ENCODE measurements at regions not wholly inside any gene's neighbourhood (a gene's known extent, or its start where the extent isn't known, plus 50 kb on each side); places are given as distances from the start of the nearest gene placed in this dataset.
"Not testable (repeated sequence)": the region's sequence is repeated elsewhere in the genome, so short reads cannot be mapped to it uniquely, and the experiment has no call there.

DNA sequence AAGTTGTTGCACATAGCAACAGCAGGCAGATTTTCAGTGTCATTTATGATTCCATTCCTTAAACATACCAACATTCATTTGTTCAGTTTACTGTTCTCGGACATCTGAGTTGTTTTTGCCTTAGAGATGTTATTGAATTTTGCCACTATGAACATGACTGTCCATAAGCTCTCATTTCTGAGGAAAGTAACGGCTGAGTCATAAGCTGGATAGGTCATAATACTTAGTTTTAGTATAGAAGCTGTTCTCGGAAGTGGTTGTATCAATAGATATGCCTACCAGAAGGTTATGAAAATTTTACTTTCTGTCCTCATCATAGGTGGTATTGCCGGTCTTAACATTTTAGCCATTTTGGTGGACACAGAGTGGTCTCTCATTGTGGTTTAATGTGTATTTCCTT is 157.1 kb upstream of the CLNK start:
- no peak for DNase-seq (ENCODE audit: extremely low spot score in 2 of 2)
- Histone ChIP-seq H3K27me3 (no peaks in the 10 kb centered on the region), H3K4me3 (no peak overlapping the region), H3K9me3 (no peaks in the 10 kb centered on the region), H3K27ac (no peak overlapping the region), H3K4me1 (no peaks in the 10 kb centered on the region), H3K36me3 (no peaks in the 10 kb centered on the region)
- intact Hi-C loops (cut with DNase I) = no loop called here
- TF ChIP-seq POLR2AphosphoS5 (IDR thresholded peaks at IDR 0.05; ENCODE audit: insufficient read depth in 1 of 2, low read depth in 1 of 2) (no peak), POLR2A (IDR thresholded peaks at IDR 0.05) (no peak)
- TF ChIP-seq, protein P1, sequence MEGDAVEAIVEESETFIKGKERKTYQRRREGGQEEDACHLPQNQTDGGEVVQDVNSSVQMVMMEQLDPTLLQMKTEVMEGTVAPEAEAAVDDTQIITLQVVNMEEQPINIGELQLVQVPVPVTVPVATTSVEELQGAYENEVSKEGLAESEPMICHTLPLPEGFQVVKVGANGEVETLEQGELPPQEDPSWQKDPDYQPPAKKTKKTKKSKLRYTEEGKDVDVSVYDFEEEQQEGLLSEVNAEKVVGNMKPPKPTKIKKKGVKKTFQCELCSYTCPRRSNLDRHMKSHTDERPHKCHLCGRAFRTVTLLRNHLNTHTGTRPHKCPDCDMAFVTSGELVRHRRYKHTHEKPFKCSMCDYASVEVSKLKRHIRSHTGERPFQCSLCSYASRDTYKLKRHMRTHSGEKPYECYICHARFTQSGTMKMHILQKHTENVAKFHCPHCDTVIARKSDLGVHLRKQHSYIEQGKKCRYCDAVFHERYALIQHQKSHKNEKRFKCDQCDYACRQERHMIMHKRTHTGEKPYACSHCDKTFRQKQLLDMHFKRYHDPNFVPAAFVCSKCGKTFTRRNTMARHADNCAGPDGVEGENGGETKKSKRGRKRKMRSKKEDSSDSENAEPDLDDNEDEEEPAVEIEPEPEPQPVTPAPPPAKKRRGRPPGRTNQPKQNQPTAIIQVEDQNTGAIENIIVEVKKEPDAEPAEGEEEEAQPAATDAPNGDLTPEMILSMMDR (IDR thresholded peaks at IDR 0.05) = no peak

DNA sequence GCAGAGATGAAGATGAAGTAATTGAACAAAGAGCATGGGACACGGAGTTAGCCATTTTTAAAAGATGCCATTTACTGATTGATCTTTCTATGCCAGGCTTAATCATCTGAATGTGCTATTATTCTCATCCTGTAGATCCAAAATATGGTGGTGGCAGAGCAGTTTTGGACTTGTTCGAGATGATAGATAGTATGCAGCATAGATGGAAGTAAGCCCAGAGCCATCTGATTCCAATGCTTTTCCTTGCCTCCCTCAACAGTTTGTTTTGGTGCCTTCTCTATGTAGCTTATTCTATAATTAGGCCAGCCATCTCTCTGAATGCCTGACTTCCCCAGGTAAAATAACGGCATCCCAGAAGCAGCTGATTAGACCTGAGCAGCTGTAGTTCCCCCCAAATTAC is 152.6 kb upstream of the CLNK start:
- H3K36me3 ChIP-seq = no peaks in the 10 kb centered on the region
- intact Hi-C loops (cut with DNase I) = no loop called here
- TF ChIP-seq POLR2AphosphoS5 (IDR thresholded peaks at IDR 0.05; ENCODE audit: insufficient read depth in 1 of 2, low read depth in 1 of 2) (no peak), POLR2A (IDR thresholded peaks at IDR 0.05) (no peak)
- TF ChIP-seq, protein P1 (IDR thresholded peaks at IDR 0.05) = no peak
- no peaks in the 10 kb centered on the region for H3K9me3 ChIP-seq
- no peak overlapping the region for H3K27ac ChIP-seq
- no peak for DNase-seq (ENCODE audit: extremely low spot score in 2 of 2)
- no peak overlapping the region for H3K4me3 ChIP-seq
- no peaks in the 10 kb centered on the region for H3K4me1 ChIP-seq
- H3K27me3 ChIP-seq = no peaks in the 10 kb centered on the region

DNA sequence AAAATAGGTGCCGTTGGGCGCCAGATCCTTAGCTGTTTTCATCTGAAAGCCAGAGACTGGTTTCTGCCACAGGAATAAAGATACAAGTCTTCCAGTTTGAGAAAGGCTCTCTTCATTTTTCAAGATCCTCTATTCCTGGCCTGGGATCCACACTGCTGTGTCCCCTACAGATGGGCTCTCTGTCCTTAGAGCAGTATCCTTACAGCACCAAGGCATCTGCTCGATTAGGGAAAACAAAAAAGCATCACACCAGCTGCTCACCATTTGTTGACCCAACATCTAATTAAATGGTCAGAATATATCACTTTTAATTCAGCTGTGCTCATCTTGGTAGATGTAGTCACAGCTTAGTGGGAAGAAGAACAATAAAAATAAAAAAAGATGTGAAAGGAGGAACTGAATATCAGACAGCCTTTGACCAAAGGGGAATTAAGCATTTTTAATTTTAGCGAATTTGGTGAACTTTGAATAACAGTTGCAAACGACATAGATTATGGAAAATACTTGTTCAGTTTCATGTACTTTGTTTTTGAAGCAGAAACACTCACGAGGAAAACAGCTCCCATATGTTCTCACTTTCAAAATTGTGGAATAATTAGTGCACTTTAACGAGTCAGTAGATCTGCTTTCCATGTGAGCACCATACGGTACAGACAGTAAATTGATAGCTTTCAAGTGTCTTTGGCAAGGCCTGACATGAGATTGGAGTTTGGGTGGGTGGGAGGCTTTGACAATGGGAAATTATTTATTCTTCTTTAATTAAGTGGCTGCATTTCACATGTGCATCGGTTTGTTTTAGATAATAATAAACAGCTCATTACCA is 148.4 kb upstream of the CLNK start:
- no peaks in the 10 kb centered on the region for H3K27me3 ChIP-seq
- no peak for TF ChIP-seq POLR2A (IDR thresholded peaks at IDR 0.05)
- H3K36me3 ChIP-seq = no peaks in the 10 kb centered on the region
- no peaks in the 10 kb centered on the region for H3K9me3 ChIP-seq
- no peaks in the 10 kb centered on the region for H3K4me1 ChIP-seq
- no peak overlapping the region for H3K27ac ChIP-seq
- DNase-seq (ENCODE audit: extremely low spot score in 2 of 2) = no peak
- intact Hi-C loops (cut with DNase I) = no loop called here
- H3K4me3 ChIP-seq = no peak overlapping the region

DNA sequence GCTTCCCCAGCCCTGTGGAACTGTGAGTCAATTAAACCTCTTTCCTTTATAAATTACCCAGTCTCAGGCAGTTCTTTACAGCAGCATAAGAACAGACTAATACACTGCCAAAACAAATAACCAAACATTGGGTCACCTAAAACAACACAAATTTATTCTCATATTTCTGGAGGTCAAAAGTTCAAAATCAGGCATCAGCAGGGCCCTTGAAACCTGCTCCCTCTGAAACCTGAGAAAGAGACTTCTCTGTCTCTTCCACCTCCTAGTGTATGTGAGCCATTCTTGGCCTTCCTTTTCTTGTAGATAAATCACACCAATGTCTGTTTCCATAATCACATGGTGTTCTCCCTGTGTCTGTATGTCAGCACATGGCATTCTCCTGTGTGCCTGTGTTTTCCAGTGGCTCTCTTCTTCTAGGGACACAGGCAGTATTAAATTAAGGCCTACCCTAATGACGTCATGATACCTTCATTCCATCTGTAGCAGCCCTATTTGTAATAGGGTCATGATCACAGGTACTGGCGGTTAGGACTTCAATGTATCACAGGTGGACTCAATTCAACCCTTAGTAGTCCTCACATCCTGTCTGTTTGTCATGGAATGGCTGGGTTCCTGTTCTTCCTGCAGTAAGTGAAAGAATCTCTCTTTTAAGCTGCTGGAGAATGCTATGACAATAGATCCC is 147.3 kb upstream of the CLNK start:
- H3K4me1 ChIP-seq = no peaks in the 10 kb centered on the region
- TF ChIP-seq, protein P1 (IDR thresholded peaks at IDR 0.05) = no peak
- TF ChIP-seq POLR2A (IDR thresholded peaks at IDR 0.05) = no peak
- TF ChIP-seq POLR2AphosphoS5 (IDR thresholded peaks at IDR 0.05; ENCODE audit: insufficient read depth in 1 of 2, low read depth in 1 of 2) = no peak
- H3K36me3 ChIP-seq = no peaks in the 10 kb centered on the region
- H3K9me3 ChIP-seq = no peaks in the 10 kb centered on the region
- no peak for DNase-seq (ENCODE audit: extremely low spot score in 2 of 2)
- intact Hi-C loops (cut with DNase I) = no loop called here
- H3K27me3 ChIP-seq = no peaks in the 10 kb centered on the region
- H3K4me3 ChIP-seq = no peak overlapping the region
- H3K27ac ChIP-seq = no peak overlapping the region

DNA sequence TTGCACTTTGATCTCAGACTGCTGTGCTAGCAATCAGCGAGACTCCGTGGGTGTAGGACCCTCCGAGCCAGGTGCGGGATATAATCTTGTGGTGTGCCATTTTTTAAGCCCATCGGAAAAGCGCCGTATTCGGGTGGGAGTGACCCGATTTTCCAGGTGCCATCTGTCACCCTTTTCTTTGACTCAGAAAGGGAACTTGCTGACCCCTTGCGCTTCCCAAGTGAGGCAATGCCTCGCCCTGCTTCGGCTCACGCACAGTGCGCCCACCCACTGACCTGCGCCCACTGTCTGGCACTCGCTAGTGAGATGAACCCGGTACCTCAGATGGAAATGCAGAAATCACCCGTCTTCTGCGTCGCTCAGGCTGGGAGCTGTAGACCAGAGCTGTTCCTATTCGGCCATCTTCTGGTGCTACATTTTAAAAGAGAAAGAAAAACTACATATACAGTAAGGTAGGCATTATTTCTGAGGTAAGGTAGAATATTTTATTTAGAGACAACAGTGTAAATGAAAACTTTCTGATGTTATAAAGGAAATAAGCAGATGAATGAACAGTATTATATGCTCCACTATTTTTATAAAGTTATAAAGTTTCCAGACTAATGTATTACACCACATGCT is 144.5 kb upstream of the CLNK start:
- H3K36me3 ChIP-seq; H3K4me1 ChIP-seq; H3K27me3 ChIP-seq; H3K9me3 ChIP-seq; DNase-seq (ENCODE audit: extremely low spot score in 2 of 2); H3K27ac ChIP-seq; intact Hi-C loops (cut with DNase I); H3K4me3 ChIP-seq: not testable (repeated sequence)

DNA sequence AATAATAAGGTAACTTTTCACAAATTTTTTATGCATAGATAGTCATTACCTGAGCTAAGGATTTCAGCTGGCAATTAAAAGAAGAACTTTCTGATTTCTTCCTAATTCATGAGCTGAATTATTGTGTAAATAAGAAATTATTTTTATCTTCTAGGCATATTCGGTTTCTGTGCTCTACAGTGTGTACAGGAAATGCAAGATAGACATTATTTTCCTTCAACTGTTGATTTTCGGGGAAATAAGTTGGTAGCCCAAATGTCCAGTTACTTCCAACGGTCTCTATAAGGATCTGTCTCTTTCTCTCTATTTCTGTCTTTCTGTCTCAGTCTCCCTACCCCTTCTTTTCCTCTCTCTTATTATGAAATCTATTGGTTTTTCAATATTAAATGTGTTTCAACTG is 137.3 kb upstream of the CLNK start:
- DNase-seq (ENCODE audit: extremely low spot score in 2 of 2) = no peak
- H3K27ac ChIP-seq = no peak overlapping the region
- H3K36me3 ChIP-seq = no peaks in the 10 kb centered on the region
- no peak for TF ChIP-seq POLR2AphosphoS5 (IDR thresholded peaks at IDR 0.05; ENCODE audit: insufficient read depth in 1 of 2, low read depth in 1 of 2)
- TF ChIP-seq, protein P1 (IDR thresholded peaks at IDR 0.05) = no peak
- no peak for TF ChIP-seq POLR2A (IDR thresholded peaks at IDR 0.05)
- H3K9me3 ChIP-seq = no peaks in the 10 kb centered on the region
- H3K4me1 ChIP-seq = no peaks in the 10 kb centered on the region
- no peaks in the 10 kb centered on the region for H3K27me3 ChIP-seq
- H3K4me3 ChIP-seq = no peak overlapping the region
- intact Hi-C loops (cut with DNase I) = no loop called here
